ENCODE measurements at regions not wholly inside any gene's neighbourhood (a gene's known extent, or its start where the extent isn't known, plus 50 kb on each side); places are given as distances from the start of the nearest gene placed in this dataset.

DNA sequence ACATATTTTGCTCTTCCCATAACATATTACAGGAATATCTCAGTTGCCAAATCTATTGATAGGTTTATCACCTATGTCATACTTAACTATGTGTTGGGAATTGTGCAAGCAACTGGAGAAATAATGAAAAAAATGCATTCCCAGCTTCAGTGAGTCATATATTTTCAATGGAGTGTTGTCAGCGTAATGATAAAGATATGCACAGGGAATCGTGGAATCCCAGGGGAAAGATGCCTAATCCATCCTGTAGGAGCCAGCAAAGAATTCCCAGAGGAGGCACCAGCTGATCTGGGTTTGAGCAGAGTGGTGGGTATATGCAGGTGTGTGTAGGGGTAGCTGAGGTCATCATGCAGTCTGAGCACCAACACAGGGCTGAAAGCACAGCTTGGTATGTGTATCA is 213.3 kb upstream of the DAB1 start:
- TF ChIP-seq, protein P1, sequence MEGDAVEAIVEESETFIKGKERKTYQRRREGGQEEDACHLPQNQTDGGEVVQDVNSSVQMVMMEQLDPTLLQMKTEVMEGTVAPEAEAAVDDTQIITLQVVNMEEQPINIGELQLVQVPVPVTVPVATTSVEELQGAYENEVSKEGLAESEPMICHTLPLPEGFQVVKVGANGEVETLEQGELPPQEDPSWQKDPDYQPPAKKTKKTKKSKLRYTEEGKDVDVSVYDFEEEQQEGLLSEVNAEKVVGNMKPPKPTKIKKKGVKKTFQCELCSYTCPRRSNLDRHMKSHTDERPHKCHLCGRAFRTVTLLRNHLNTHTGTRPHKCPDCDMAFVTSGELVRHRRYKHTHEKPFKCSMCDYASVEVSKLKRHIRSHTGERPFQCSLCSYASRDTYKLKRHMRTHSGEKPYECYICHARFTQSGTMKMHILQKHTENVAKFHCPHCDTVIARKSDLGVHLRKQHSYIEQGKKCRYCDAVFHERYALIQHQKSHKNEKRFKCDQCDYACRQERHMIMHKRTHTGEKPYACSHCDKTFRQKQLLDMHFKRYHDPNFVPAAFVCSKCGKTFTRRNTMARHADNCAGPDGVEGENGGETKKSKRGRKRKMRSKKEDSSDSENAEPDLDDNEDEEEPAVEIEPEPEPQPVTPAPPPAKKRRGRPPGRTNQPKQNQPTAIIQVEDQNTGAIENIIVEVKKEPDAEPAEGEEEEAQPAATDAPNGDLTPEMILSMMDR (IDR thresholded peaks at IDR 0.05 in 2 of 3, conservative IDR thresholded peaks at IDR 0.05 in 1 of 3; ENCODE audit: borderline replicate concordance in 1 of 3, insufficient read depth in 1 of 3, low read depth in 2 of 3, low read length in 2 of 3): no peak
- TF ChIP-seq FOSL1 (IDR thresholded peaks at IDR 0.05; ENCODE audit: low read depth) (no peak), POLR2A (IDR thresholded peaks at IDR 0.05; ENCODE audit: borderline replicate concordance, extremely low read depth, insufficient read depth, insufficient read length) (no peak), RAD21 (IDR thresholded peaks at IDR 0.05; ENCODE audit: low read depth) (no peak), YY1 (IDR thresholded peaks at IDR 0.05; ENCODE audit: extremely low read depth, insufficient replicate concordance, low read depth, low read length) (no peak)
- TF ChIP-seq, protein P2, sequence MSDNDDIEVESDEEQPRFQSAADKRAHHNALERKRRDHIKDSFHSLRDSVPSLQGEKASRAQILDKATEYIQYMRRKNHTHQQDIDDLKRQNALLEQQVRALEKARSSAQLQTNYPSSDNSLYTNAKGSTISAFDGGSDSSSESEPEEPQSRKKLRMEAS (IDR thresholded peaks at IDR 0.05): no peak
